GM21381 (cell line): ENCODE measurements at regions not wholly inside any gene's neighbourhood (a gene's known extent, or its start where the extent isn't known, plus 50 kb on each side); places are given as distances from the start of the nearest gene placed in this dataset.
"Not testable (repeated sequence)": the region's sequence is repeated elsewhere in the genome, so short reads cannot be mapped to it uniquely, and the experiment has no call there.

ENCODE experiments used
- ATAC-seq: cut with Tn5 transposase; IDR thresholded peaks from one replicate; pipeline ENCODE4 v1.9.1; 2021; ENCODE audit warnings: mild to moderate bottlenecking, moderate library complexity; ENCODE audit not compliant: unreplicated experiment

- no peak for ATAC-seq
These were observed 388.8 kb downstream of the THBS2 start for GRCh38 chr6:168864541-168865460.

- ATAC-seq = no peak
These were observed 390.2 kb downstream of the THBS2 start for GRCh38 chr6:168863467-168863866.

GRCh38 chr6:168862346-168862980, 391.2 kb downstream of the THBS2 start:
- ATAC-seq = no peak

- ATAC-seq = no peak
These were observed 392.7 kb downstream of the THBS2 start for GRCh38 chr6:168860987-168861386.

GRCh38 chr6:168860341-168860740, 393.3 kb downstream of the THBS2 start:
- ATAC-seq = no peak

GRCh38 chr6:168858926-168859325, 394.7 kb downstream of the THBS2 start:
- ATAC-seq = no peak

- no peak for ATAC-seq
These were observed 396.7 kb downstream of the THBS2 start for GRCh38 chr6:168856914-168857313.

GRCh38 chr6:168852376-168852884, 401.2 kb downstream of the THBS2 start:
- ATAC-seq = no peak

GRCh38 chr6:168851460-168852375, 401.9 kb downstream of the THBS2 start:
- ATAC-seq = no peak

GRCh38 chr6:168850027-168850736, 403.5 kb downstream of the THBS2 start:
- ATAC-seq = not testable (repeated sequence)

GRCh38 chr6:168849459-168849858, 404.2 kb downstream of the THBS2 start:
- no peak for ATAC-seq

GRCh38 chr6:168848797-168849196, 404.8 kb downstream of the THBS2 start:
- no peak for ATAC-seq

- no peak for ATAC-seq
These were observed 404.0 kb downstream of the SMOC2 start for GRCh38 chr6:168844821-168845609.

GRCh38 chr6:168842632-168843212, 401.7 kb downstream of the SMOC2 start:
- not testable (repeated sequence) for ATAC-seq

- no peak for ATAC-seq
These were observed 400.8 kb downstream of the SMOC2 start for GRCh38 chr6:168841609-168842278.

GRCh38 chr6:168840932-168841331, 399.9 kb downstream of the SMOC2 start:
- not testable (repeated sequence) for ATAC-seq

GRCh38 chr6:168840299-168840698, 399.3 kb downstream of the SMOC2 start:
- not testable (repeated sequence) for ATAC-seq

GRCh38 chr6:168838037-168838399, 397.0 kb downstream of the SMOC2 start:
- ATAC-seq = no peak
